Peyer's patch (tissue), 4 donors: ENCODE measurements at regions not wholly inside any gene's neighbourhood (a gene's known extent, or its start where the extent isn't known, plus 50 kb on each side); places are given as distances from the start of the nearest gene placed in this dataset.
"Not testable (repeated sequence)": the region's sequence is repeated elsewhere in the genome, so short reads cannot be mapped to it uniquely, and the experiment has no call there.

Experiments
- DNase-seq, 3 donors: peaks; one replicate each; pipeline ENCODE4 v3.0.0-alpha.2; 2017 to 2019
- H3K27ac ChIP-seq, 4 donors: fragments of 200-600 bp; sonication (generic); one replicate each; pipeline ENCODE4 v1.5.1; 2016 to 2019
- H3K27me3 ChIP-seq, 2 donors: fragments of 200-600 bp; sonication (generic); one replicate each; pipeline ENCODE4 v1.5.1; 2019
- H3K36me3 ChIP-seq, 3 donors: fragments of 200-600 bp; sonication (generic); one replicate each; pipeline ENCODE4 v1.5.1; 2016 to 2019
- H3K4me1 ChIP-seq, 4 donors: fragments of 200-600 bp; sonication (generic); one replicate each; pipeline ENCODE4 v1.5.1; 2016 to 2019
- H3K4me3 ChIP-seq, 4 donors: fragments of 200-600 bp; sonication (generic); 1 replicate in 3 of 4; 2 replicates in 1 of 4; pipeline ENCODE4 v1.5.1; 2016 to 2019; ENCODE audit warnings: mild to moderate bottlenecking in 1 of 4
- H3K9me3 ChIP-seq, 4 donors: fragments of 200-600 bp; sonication (generic); one replicate each; pipeline ENCODE4 v1.5.1; 2016 to 2019; ENCODE audit warnings: mild to moderate bottlenecking in 1 of 4
- CTCF ChIP-seq, 6 experiments: fragments of 450-650 bp in 4 of 6; fragments of 200-600 bp in 2 of 6; sonication (generic) in 1 of 6; IDR thresholded peaks; one replicate each; pipeline ENCODE4 v1.5.1; 2017 to 2019; ENCODE audit warnings: antibody characterized with exemption in 6 of 6, mild to moderate bottlenecking in 3 of 6, moderate library complexity in 1 of 6
- POLR2A ChIP-seq, 2 donors: fragments of 450-650 bp; IDR thresholded peaks; one replicate each; pipeline ENCODE4 v1.5.1; 2017; ENCODE audit warnings: antibody characterized with exemption in 2 of 2, mild to moderate bottlenecking in 2 of 2, moderate library complexity in 2 of 2

DNA sequence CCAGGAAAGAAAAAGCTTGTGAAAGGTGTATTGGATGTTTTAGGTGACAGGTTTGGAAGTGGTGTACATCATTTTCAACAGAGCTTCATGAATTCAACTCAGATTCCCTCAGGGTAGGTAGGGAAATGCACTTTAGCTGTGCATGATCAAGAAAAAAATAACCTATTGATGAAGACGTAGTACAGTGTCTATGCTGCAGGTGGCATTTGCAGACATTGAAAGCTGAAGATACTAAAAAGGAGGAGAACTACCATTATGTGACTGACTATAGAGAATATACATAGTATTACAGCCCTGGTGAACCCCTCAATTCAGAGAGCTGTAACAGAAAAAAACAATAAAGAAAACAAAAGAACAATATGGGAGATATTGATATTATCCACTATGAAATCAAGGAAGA is 2344.7 kb upstream of the ACO1 start:
- DNase-seq = no peak
- Histone ChIP-seq H3K9me3 (no peaks in the 10 kb centered on the region), H3K27me3 (no peaks in the 10 kb centered on the region), H3K4me3 (no peak overlapping the region), H3K4me1 (no peaks in the 10 kb centered on the region), H3K36me3 (no peaks in the 10 kb centered on the region), H3K27ac (no peak overlapping the region)
- TF ChIP-seq CTCF (IDR thresholded peaks at IDR 0.05) (no peak), POLR2A (IDR thresholded peaks at IDR 0.05) (no peak)

DNA sequence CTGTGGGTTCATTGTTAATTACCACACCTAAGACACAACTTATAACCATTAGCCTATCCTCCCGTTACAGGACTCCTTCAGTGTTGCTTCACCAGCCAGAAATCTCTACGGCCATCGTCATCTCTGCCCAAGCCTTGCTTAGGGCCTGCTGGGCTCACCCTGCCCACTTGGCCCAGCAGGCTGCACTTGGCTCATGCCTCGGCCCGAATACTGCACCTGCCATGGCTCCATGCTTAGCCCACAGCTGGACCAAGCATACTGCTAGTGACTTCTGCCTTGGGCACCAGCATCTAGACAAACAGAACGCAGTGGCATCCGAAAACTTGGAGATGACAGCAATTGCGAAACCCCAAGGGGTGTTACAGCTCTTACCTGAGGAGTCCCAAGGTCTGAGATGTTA is 2336.0 kb upstream of the ACO1 start:
- Histone ChIP-seq H3K27ac (no peak overlapping the region), H3K9me3 (no peaks in the 10 kb centered on the region), H3K27me3 (no peaks in the 10 kb centered on the region), H3K4me3 (no peak overlapping the region), H3K4me1 (no peaks in the 10 kb centered on the region), H3K36me3 (no peaks in the 10 kb centered on the region)
- TF ChIP-seq CTCF (IDR thresholded peaks at IDR 0.05) (no peak), POLR2A (IDR thresholded peaks at IDR 0.05) (no peak)
- no peak for DNase-seq

- Histone ChIP-seq H3K36me3 (no peaks in the 10 kb centered on the region), H3K4me1 (no peaks in the 10 kb centered on the region), H3K27ac (no peak overlapping the region), H3K4me3 (no peak overlapping the region), H3K27me3 (no peaks in the 10 kb centered on the region), H3K9me3 (no peaks in the 10 kb centered on the region)
- DNase-seq = no peak
- TF ChIP-seq CTCF (IDR thresholded peaks at IDR 0.05) (no peak), POLR2A (IDR thresholded peaks at IDR 0.05) (no peak)
Observed at GRCh38 chr9:30058463-30058862, 2326.0 kb upstream of the ACO1 start.

- TF ChIP-seq POLR2A (IDR thresholded peaks at IDR 0.05) (no peak), CTCF (IDR thresholded peaks at IDR 0.05) (no peak)
- Histone ChIP-seq H3K4me1 (no peaks in the 10 kb centered on the region), H3K27ac (no peak overlapping the region), H3K9me3 (no peaks in the 10 kb centered on the region), H3K27me3 (no peaks in the 10 kb centered on the region), H3K4me3 (no peak overlapping the region), H3K36me3 (no peaks in the 10 kb centered on the region)
- DNase-seq = no peak
Observed at GRCh38 chr9:30060976-30061375, 2323.5 kb upstream of the ACO1 start.

- TF ChIP-seq CTCF (IDR thresholded peaks at IDR 0.05) = no peak
- TF ChIP-seq POLR2A (IDR thresholded peaks at IDR 0.05) = no peak
- no peak for DNase-seq
- no peak overlapping the region for H3K27ac ChIP-seq
- no peak overlapping the region for H3K4me3 ChIP-seq
- no peaks in the 10 kb centered on the region for H3K9me3 ChIP-seq
- no peaks in the 10 kb centered on the region for H3K36me3 ChIP-seq
- no peaks in the 10 kb centered on the region for H3K27me3 ChIP-seq
- no peaks in the 10 kb centered on the region for H3K4me1 ChIP-seq
Observed at GRCh38 chr9:30065888-30066287, 2318.6 kb upstream of the ACO1 start.

DNA sequence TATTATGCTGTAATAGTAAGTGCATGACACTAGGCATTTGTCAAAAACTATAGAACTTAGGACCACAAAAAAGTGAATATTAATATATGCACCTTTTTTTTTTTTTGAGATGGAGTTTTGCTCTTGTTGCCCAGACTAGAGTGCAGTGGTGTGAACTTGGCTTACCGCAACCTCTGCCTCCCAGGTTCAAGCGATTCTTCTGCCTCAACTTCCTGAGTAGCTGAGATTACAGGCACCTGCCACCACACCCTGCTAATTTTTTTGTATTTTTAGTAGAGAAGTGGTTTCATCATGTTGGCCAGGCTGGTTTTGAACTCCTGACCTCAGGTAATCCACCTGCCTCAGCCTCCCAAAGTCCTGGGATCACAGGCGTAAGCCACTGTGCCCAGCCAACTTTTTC is 2315.2 kb upstream of the ACO1 start:
- not testable (repeated sequence) for H3K27ac ChIP-seq, DNase-seq, H3K9me3 ChIP-seq, H3K4me1 ChIP-seq, H3K27me3 ChIP-seq, H3K36me3 ChIP-seq, H3K4me3 ChIP-seq
